Skin of body (tissue), 1 donor: ENCODE measurements at regions not wholly inside any gene's neighbourhood (a gene's known extent, or its start where the extent isn't known, plus 50 kb on each side); places are given as distances from the start of the nearest gene placed in this dataset.
A peak's percentile ranks its signal among the peaks of the same experiment; 100 is the strongest.

Experiments used
- DNase-seq: peaks from one replicate; lab custom pipeline; 2025; lab: John Stamatoyannopoulos, UW

- DNase-seq: peak; percentile 48
Observed at GRCh38 chr18:73923866-73924265, 223.8 kb downstream of the FBXO15 start.

DNA sequence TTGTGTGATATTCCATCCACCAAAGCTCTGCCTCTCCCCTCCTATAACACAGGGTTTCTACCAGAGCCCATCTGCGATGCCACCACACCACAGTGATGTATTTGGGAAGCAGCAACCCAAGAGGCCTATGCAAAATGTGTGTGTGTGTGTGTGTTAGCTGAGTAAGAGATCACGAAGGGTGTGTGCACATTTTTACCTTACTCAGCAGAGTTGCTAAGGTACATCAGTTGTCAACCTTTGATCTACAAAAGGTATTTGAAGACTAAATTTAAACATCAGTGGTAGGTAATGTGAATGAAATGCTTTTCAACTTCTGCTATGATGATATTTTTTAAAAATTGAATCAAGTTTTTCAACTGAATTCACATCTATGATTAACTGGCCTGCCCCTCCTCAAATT is 227.6 kb downstream of the FBXO15 start:
- DNase-seq: no peak

GRCh38 chr18:73918816-73919215 is 228.8 kb downstream of the FBXO15 start:
- no peak for DNase-seq

- DNase-seq: no peak
Observed at GRCh38 chr18:73917046-73917445, 230.6 kb downstream of the FBXO15 start.

DNA sequence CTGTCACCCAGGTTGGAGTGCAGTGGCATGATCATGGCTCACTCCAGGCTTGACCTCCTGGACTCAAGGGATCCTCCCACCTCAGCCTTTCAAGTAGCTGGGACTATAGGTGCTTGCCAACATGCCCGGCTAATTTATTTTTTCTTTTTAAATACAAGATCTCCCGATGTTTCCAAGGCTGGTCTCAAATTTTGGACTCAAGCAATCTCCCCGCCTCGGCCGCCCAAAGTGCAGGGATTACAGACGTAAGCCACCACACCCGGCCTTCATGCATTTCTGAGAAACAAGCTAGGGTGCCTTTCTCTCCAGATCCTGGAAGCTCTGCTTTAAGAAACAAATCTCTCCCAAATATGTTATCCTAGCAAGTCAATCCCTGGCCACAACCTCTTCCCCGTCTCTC is 234.1 kb downstream of the FBXO15 start:
- no peak for DNase-seq

DNA sequence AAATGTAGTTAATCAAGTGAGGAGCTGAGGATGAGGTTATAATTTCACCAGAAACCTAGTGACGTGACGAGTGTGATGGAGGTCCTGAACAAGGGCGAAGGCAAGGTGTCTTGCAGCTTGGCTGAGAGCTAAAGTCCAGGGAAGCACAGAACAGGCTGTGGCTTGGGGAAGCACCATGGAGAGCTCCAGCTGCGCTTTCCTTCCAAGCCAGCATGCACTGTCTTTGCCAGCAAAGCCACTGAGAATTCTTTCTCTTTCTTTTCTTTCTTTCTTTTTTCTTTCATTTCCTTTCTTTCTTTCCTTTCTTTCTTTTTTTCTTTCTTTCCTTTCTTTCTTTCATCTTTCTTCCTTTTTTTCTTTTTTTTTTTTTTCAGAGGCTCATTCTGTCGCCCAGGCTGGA is 239.3 kb downstream of the FBXO15 start:
- DNase-seq: no peak

DNA sequence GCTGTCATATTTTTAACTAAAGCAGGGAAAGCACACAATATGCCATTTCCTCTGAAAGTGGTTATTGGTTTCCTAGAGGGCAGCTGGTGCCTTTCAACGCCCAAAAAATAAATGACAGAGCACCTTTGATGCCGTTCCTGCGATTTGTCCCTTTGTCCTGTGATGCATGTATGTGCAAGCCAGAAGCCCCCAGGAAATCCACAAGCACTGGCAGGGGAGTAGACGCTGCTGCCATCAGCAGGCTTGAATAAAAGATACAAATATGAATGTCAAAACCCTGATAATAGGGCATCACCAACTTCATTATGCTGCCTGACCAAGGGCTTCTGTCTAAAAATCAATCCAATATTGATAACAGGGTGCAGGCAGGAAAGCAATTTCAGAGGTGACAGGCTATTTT is 246.1 kb downstream of the FBXO15 start:
- DNase-seq: no peak

GRCh38 chr18:73901151-73901550 is 246.5 kb downstream of the FBXO15 start:
- no peak for DNase-seq

- DNase-seq: no peak
Observed at GRCh38 chr18:73900106-73900835, 247.4 kb downstream of the FBXO15 start.

- DNase-seq: no peak
Observed at GRCh38 chr18:73897517-73897916, 250.1 kb downstream of the FBXO15 start.

- DNase-seq: no peak
Observed at GRCh38 chr18:73896685-73897084, 250.9 kb downstream of the FBXO15 start.

GRCh38 chr18:73895701-73896100 is 251.9 kb downstream of the FBXO15 start:
- no peak for DNase-seq

GRCh38 chr18:73893880-73894279 is 253.8 kb downstream of the FBXO15 start:
- DNase-seq: no peak

DNA sequence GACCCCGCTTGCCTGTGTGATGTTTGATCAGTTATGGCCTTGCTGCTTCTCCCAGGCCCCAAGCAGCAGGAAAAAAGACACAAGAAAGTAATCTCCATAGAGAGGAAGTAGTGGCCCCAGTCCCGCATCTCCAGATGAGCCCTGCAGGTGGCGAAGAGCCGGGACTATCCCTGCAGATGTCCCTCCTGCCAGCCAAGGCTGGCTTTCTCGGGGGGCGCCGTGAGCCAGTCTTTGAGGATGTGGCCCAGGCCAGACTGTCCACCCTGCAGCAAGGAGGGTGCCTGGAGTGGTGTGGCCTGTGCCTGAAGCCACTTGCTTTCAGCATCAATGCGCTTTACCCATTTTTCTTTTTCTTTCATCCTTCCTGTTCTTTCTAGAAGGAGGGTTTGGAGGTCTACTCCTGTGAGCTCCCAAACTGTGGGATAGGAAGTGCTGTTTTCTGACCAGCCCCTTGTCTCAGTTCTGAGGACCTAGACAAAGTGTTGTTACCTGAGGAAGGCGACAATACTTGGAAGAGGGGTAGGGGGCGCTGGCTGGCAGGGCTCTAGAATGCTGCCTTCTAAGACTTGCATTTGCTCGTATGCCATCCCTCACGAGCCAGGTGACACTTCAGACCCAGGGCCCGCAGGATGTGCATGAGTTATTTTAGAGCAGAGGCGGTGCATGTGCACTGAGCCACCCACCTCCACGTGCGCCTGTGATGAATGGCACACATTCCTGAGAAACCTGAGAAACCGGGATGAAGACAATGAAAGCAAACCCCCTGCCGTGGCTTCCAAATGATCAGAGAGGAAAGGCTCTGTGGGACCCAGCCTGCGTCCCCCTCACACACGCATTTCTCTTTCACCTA is 255.8 kb downstream of the FBXO15 start:
- DNase-seq: no peak

DNA sequence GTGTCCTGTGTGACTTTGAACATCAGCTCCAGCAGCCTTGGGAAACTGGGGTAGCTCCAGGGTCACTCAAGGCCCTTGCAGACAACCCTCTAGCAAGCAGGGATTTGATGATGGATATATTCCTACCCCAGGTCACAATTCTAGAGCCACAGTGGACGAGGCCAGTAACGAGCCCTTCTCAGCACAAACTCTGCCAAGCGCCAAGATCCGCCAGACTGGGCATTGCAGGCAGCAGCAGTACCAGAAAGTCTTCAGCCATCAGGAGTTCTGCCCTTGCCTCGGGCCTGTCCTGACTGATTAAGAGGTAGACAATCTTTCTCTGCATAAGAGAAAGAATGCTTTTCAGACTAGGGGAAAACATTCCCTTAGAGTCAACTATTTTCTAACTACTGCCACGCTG is 259.1 kb downstream of the FBXO15 start:
- DNase-seq: no peak

GRCh38 chr18:73887801-73888200 is 259.8 kb downstream of the FBXO15 start:
- no peak for DNase-seq

GRCh38 chr18:73884868-73885267 is 262.8 kb downstream of the FBXO15 start:
- no peak for DNase-seq

- no peak for DNase-seq
Observed at GRCh38 chr18:73881396-73881917, 266.2 kb downstream of the FBXO15 start.

- DNase-seq: no peak
Observed at GRCh38 chr18:73880387-73880786, 267.2 kb downstream of the FBXO15 start.

DNA sequence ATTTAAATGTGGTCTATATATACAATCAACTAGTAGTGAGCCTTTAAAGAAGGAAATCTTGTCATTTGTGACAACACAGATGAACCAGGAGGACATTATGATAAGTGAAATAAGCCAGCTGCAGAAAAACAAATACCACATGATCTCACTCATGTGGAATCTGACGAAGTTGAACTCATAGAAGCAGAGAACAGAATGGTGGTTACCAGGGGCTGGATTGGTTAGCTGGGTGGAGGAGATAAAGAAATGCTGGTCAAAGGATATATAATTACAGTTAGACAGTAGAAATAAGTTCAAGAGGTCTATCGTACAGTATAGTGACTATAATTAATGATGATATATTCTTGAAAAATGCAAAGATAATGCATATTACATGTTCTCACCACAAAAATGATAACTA is 267.9 kb downstream of the FBXO15 start:
- no peak for DNase-seq

DNA sequence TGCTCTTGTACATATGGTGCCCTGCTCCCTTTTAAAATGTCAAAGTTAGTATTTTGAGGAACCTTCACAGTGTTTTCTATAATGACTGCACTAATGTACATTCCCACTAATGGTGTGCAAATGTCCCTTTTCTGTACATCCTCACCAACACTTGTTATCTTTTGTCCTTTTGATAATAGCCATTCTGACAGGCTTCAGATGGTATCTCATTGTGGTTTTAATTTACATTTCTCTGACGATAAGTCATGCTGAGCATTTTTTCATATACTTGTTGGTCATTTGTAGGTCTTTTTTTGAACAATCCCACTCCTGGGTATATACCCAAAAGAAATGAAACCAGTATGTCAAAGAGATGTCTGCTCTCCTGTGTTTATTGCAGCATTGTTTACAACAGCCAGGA is 268.3 kb downstream of the FBXO15 start:
- no peak for DNase-seq

DNA sequence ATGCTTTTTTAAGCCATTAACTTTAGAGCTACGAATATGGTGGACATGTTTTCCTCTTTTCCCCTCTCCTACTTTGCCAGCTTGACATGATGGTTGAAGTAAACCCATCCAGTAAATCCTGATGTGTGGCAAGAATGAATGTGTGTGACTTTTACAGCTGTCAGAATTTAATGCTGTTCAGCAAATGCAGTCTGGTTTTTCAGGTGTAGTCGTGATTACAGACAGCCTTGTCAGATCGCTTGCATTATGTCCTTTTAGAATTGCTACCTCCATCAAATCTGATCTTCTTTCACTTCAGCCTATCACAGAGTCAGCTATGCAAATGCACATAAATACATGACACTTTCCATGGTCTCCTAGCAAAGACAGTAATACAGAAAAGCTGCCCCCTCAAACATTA is 278.5 kb downstream of the FBXO15 start:
- DNase-seq: no peak

DNA sequence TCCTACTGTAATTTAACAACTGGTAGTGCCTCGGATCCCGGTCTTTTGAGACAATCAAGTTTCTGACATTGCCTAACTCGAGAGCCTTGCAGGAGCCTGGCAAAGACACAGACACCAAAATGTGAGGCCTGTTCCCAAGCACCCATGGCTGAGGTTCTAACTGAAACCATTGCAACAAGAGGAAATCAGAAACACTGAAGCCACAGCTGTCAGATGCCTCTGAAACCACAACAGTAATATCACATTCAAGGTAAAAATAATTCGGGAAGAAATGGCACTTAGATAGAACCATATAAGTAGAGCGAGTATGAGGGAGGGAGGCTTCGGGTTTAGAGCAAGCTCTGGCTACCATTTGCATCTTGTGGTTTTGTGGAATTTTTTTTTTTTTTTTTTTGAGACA is 285.9 kb downstream of the FBXO15 start:
- no peak for DNase-seq
